ENCODE measurements at regions not wholly inside any gene's neighbourhood (a gene's known extent, or its start where the extent isn't known, plus 50 kb on each side); places are given as distances from the start of the nearest gene placed in this dataset.

GRCh38 chr3:194196876-194197275 lies 60.9 kb downstream of the HES1 start:
- no peak overlapping the region for H3K4me3 Mint-ChIP-seq
- WGBS (ENCODE audit: extremely low coverage, insufficient read length, low lambda C conversion rate): no CpG with 5 or more reads among the region's 9 CpGs
- no peak overlapping the region for H3K27ac ChIP-seq (ENCODE audit: insufficient read length, low read depth, low read length)
- no peak overlapping the region for H3K9ac ChIP-seq (ENCODE audit: extremely low read depth, insufficient read length, low read length)
- H3K79me2 ChIP-seq (ENCODE audit: insufficient read depth, low read length): no peaks in the 10 kb centered on the region
- TF ChIP-seq, protein P1, sequence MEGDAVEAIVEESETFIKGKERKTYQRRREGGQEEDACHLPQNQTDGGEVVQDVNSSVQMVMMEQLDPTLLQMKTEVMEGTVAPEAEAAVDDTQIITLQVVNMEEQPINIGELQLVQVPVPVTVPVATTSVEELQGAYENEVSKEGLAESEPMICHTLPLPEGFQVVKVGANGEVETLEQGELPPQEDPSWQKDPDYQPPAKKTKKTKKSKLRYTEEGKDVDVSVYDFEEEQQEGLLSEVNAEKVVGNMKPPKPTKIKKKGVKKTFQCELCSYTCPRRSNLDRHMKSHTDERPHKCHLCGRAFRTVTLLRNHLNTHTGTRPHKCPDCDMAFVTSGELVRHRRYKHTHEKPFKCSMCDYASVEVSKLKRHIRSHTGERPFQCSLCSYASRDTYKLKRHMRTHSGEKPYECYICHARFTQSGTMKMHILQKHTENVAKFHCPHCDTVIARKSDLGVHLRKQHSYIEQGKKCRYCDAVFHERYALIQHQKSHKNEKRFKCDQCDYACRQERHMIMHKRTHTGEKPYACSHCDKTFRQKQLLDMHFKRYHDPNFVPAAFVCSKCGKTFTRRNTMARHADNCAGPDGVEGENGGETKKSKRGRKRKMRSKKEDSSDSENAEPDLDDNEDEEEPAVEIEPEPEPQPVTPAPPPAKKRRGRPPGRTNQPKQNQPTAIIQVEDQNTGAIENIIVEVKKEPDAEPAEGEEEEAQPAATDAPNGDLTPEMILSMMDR (conservative IDR thresholded peaks at IDR 0.05): no peak
- H2BK12ac ChIP-seq (ENCODE audit: insufficient read length, low read depth, low read length): no peak overlapping the region
- H3K36me3 Mint-ChIP-seq (ENCODE audit: insufficient read depth in 1 of 3, low read depth in 3 of 3): no peaks in the 10 kb centered on the region
- H3K56ac ChIP-seq (ENCODE audit: insufficient read length, low read depth, low read length): no peak overlapping the region
- H2AFZ ChIP-seq (ENCODE audit: low read length): no peak overlapping the region
- H3K4me1 Mint-ChIP-seq: peaks cover 10 to 14% of the 10 kb centered on the region in 2 experiments; a peak in 3 of 4 replicates
- H3K4ac ChIP-seq (ENCODE audit: low read depth, low read length): no peak overlapping the region
- H4K5ac ChIP-seq (ENCODE audit: insufficient read length, low read depth, low read length): no peak overlapping the region
- no peaks in the 10 kb centered on the region for H3K23me2 ChIP-seq (ENCODE audit: insufficient read length, low read depth, low read length, poor library complexity, severe bottlenecking)
- H3K4me1 ChIP-seq (ENCODE audit: insufficient read depth, low read length): no peaks in the 10 kb centered on the region
- H3K4me2 ChIP-seq (ENCODE audit: insufficient read depth, insufficient read length, low read length): no peak overlapping the region
- no peak overlapping the region for H3K23ac ChIP-seq (ENCODE audit: insufficient read length, low read depth, low read length)
- no peak overlapping the region for H2BK20ac ChIP-seq (ENCODE audit: low read depth, low read length, poor library complexity, severe bottlenecking)
- DNase-seq: no peak
- no peak overlapping the region for H3K18ac ChIP-seq (ENCODE audit: insufficient read length, low read depth, low read length)
- H2AK5ac ChIP-seq (ENCODE audit: insufficient read length, low read length): no peak overlapping the region
- no peaks in the 10 kb centered on the region for H3K79me1 ChIP-seq (ENCODE audit: insufficient read depth, low read depth, low read length, poor library complexity, severe bottlenecking)
- H3K14ac ChIP-seq (ENCODE audit: insufficient read depth, low read length): no peak overlapping the region
- no peak overlapping the region for H2BK15ac ChIP-seq (ENCODE audit: low read depth, low read length)
- no peak overlapping the region for H3T11ph ChIP-seq (ENCODE audit: low read length)
- no peak overlapping the region for H3K27ac Mint-ChIP-seq
- H3K9me3 Mint-ChIP-seq: no peaks in the 10 kb centered on the region
- no peaks in the 10 kb centered on the region for H4K20me1 ChIP-seq (ENCODE audit: control insufficient read depth, insufficient read depth, insufficient read length)
- H3K27me3 Mint-ChIP-seq (ENCODE audit: low read depth): peaks cover 28% of the 10 kb centered on the region
- no peaks in the 10 kb centered on the region for H3K9me3 ChIP-seq (ENCODE audit: control insufficient read depth, low read depth, low read length)
- H2BK120ac ChIP-seq (ENCODE audit: low read depth, low read length, poor library complexity, severe bottlenecking): no peak overlapping the region
- no peak overlapping the region for H2BK5ac ChIP-seq (ENCODE audit: insufficient read length, low read length)
- no peaks in the 10 kb centered on the region for H3K27me3 ChIP-seq (ENCODE audit: insufficient read depth, low read length)
- no peak overlapping the region for H4K91ac ChIP-seq (ENCODE audit: insufficient read length, low read depth, low read length)
- no peak overlapping the region for H4K8ac ChIP-seq (replicated peaks; ENCODE audit: insufficient read length, low read depth, low read length)

Data from H9 (cell line).